ENCODE measurements at regions not wholly inside any gene's neighbourhood (a gene's known extent, or its start where the extent isn't known, plus 50 kb on each side); places are given as distances from the start of the nearest gene placed in this dataset.

DNA sequence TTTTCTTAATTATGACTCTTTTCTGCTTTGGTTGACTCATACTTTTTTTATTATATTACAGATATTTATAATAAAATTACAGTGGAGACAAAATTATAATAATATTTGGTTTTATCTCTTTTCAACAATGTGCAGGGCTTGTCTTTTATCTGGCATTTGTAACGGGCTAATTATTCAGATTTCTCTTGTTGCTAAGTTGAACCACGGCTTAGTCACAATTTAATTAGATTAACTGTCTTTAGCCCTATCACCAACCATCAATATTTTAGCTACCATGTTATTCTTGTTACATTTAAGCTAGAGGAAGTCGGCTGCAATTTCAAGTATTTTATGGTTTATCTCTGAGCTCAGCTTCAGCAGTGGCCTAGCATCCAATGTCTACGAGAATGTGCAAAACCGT is 798.9 kb upstream of the CA10 start:
- no peak for TF ChIP-seq CTCF (conservative IDR thresholded peaks at IDR 0.05 in 1 of 2, IDR thresholded peaks at IDR 0.05 in 1 of 2; ENCODE audit: low read depth in 1 of 2, low read length in 2 of 2)
- TF ChIP-seq EZH2 (IDR thresholded peaks at IDR 0.05; ENCODE audit: low read length, missing control alignments), result no peak
